OCI-LY1 (cell line): ENCODE measurements at regions not wholly inside any gene's neighbourhood (a gene's known extent, or its start where the extent isn't known, plus 50 kb on each side); places are given as distances from the start of the nearest gene placed in this dataset.

Experiments used
- H2AFZ ChIP-seq: fragments of 200-600 bp; sonication (generic), shearing (Covaris generic); 2 replicates; pipeline ENCODE4 v1.6.0; 2014; ENCODE audit warnings: antibody characterized with exemption, mild to moderate bottlenecking, low read length
- H3F3A ChIP-seq: fragments of 200-600 bp; sonication (generic), shearing (Covaris generic); 2 replicates; pipeline ENCODE4 v1.6.0; 2014; ENCODE audit warnings: mild to moderate bottlenecking, antibody characterized with exemption, low read length, moderate library complexity; ENCODE audit not compliant: insufficient read depth
- H3K27ac ChIP-seq: fragments of 200-600 bp; sonication (generic); 2 replicates; pipeline ENCODE4 v1.5.1; 2014; ENCODE audit warnings: low read length, mixed run types, mild to moderate bottlenecking, low read depth; ENCODE audit not compliant: poor library complexity, severe bottlenecking
- H3K27me3 ChIP-seq: fragments of 200-600 bp; sonication (generic); 2 replicates; pipeline ENCODE4 v1.6.0; 2014; ENCODE audit warnings: antibody characterized with exemption, mild to moderate bottlenecking, low read length, moderate library complexity; ENCODE audit not compliant: insufficient read depth
- H3K36me3 ChIP-seq: fragments of 200-600 bp; sonication (generic); 2 replicates; pipeline ENCODE4 v1.6.1; 2014; ENCODE audit warnings: mild to moderate bottlenecking, antibody characterized with exemption, low read length, moderate library complexity, mixed read lengths; ENCODE audit not compliant: insufficient read depth
- H3K4me1 ChIP-seq: fragments of 200-600 bp; sonication (generic); 2 replicates; pipeline ENCODE4 v1.5.1; 2014; ENCODE audit warnings: mild to moderate bottlenecking, low read length, moderate library complexity; ENCODE audit not compliant: insufficient read depth, severe bottlenecking
- H3K4me2 ChIP-seq: fragments of 200-600 bp; sonication (generic), shearing (Covaris generic); 2 replicates; pipeline ENCODE4 v1.6.1; 2014; ENCODE audit warnings: low read length
- H3K4me3 ChIP-seq: fragments of 200-600 bp; sonication (generic); 2 replicates; pipeline ENCODE4 v1.5.1; 2014; ENCODE audit warnings: low read length, low read depth, mild to moderate bottlenecking, mixed read lengths; ENCODE audit not compliant: poor library complexity, severe bottlenecking
- H3K79me2 ChIP-seq: fragments of 200-600 bp; shearing (Covaris generic); 2 replicates; pipeline ENCODE4 v1.6.1; 2016; ENCODE audit warnings: mixed run types, low read length, mixed read lengths; ENCODE audit not compliant: insufficient read depth
- H3K9ac ChIP-seq: fragments of 200-600 bp; sonication (generic), shearing (Covaris generic); 2 replicates; pipeline ENCODE4 v1.6.1; 2014; ENCODE audit warnings: mild to moderate bottlenecking, low read length, mixed read lengths
- H3K9me2 ChIP-seq: fragments of 200-600 bp; sonication (generic), shearing (Covaris generic); 2 replicates; pipeline ENCODE4 v1.6.1; 2014; ENCODE audit warnings: low read depth, mild to moderate bottlenecking, low read length, mixed read lengths
- H3K9me3 ChIP-seq: fragments of 200-600 bp; shearing (Covaris generic); 2 replicates; pipeline ENCODE4 v1.6.1; 2014; ENCODE audit warnings: low read length, mixed read lengths
- H4K20me1 ChIP-seq: fragments of 200-600 bp; sonication (generic), shearing (Covaris generic); 2 replicates; pipeline ENCODE4 v1.6.0; 2016; ENCODE audit warnings: mild to moderate bottlenecking, low read length; ENCODE audit not compliant: insufficient read depth
- CTCF ChIP-seq: fragments of 200-600 bp; sonication (generic), shearing (Covaris generic); IDR thresholded peaks from 2 replicates; pipeline ENCODE4 v1.5.1; 2017; ENCODE audit warnings: mild to moderate bottlenecking, antibody characterized with exemption, low read length, moderate library complexity, mixed read lengths
- EZH2 ChIP-seq: fragments of 200-600 bp; sonication (generic), shearing (Covaris generic); IDR thresholded peaks from 2 replicates; pipeline ENCODE4 v1.8.0; 2017; ENCODE audit warnings: borderline replicate concordance, mixed run types, mild to moderate bottlenecking, antibody characterized with exemption, low read length, moderate library complexity, mixed read lengths

- no peaks in the 10 kb centered on the region for H3K4me1 ChIP-seq
- TF ChIP-seq CTCF = no peak
- no peak for TF ChIP-seq EZH2
- H3K9me2 ChIP-seq = no peaks in the 10 kb centered on the region
- H3K27me3 ChIP-seq = no peaks in the 10 kb centered on the region
- H4K20me1 ChIP-seq = no peaks in the 10 kb centered on the region
- no peak overlapping the region for H3K4me2 ChIP-seq
- H3K4me3 ChIP-seq = no peak overlapping the region
- no peaks in the 10 kb centered on the region for H3K79me2 ChIP-seq
- no peaks in the 10 kb centered on the region for H3K36me3 ChIP-seq
- no peak overlapping the region for H3K27ac ChIP-seq
- no peak overlapping the region for H2AFZ ChIP-seq
- no peak overlapping the region for H3K9ac ChIP-seq
- H3K9me3 ChIP-seq = no peaks in the 10 kb centered on the region
- H3F3A ChIP-seq = no peaks in the 10 kb centered on the region
These were observed 611.4 kb downstream of the KCTD8 start for GRCh38 chr4:43837171-43837570.

- Histone ChIP-seq H3K4me2 (no peak overlapping the region), H3K4me3 (no peak overlapping the region), H3K4me1 (no peaks in the 10 kb centered on the region), H3K9me3 (no peaks in the 10 kb centered on the region), H4K20me1 (no peaks in the 10 kb centered on the region), H3K9me2 (no peaks in the 10 kb centered on the region), H3K27ac (no peak overlapping the region), H3K36me3 (no peaks in the 10 kb centered on the region), H3K79me2 (no peaks in the 10 kb centered on the region), H3F3A (no peaks in the 10 kb centered on the region), H3K27me3 (no peaks in the 10 kb centered on the region), H2AFZ (no peak overlapping the region), H3K9ac (no peak overlapping the region)
- TF ChIP-seq CTCF (no peak), EZH2 (no peak)
These were observed 611.0 kb downstream of the KCTD8 start for GRCh38 chr4:43837604-43838003.

DNA sequence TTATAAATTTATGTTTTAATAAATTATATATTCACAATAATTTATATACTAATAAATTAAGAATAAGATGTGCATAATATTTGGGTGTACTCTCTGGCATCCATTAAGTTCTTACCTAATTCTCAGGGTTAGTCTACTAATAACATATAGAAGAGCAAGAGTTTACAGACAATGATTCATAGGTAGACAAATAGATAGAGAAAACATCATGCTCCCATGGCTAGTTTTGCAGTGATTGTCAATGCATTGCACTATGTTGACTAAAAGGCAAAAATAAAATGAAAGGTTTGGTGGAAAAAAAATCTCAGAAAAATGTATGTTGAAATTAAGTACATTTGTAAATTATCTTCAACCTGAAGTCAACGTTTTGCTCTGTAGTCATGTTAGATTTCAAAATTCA is 606.0 kb downstream of the KCTD8 start:
- Histone ChIP-seq H4K20me1 (no peaks in the 10 kb centered on the region), H3K4me2 (no peak overlapping the region), H3K4me1 (no peaks in the 10 kb centered on the region), H3K27ac (no peak overlapping the region), H3K9ac (no peak overlapping the region), H3K36me3 (no peaks in the 10 kb centered on the region), H3K79me2 (no peaks in the 10 kb centered on the region), H3K9me3 (no peaks in the 10 kb centered on the region), H2AFZ (no peak overlapping the region), H3K9me2 (no peaks in the 10 kb centered on the region), H3K4me3 (no peak overlapping the region), H3K27me3 (no peaks in the 10 kb centered on the region), H3F3A (no peaks in the 10 kb centered on the region)
- TF ChIP-seq EZH2 = no peak
- no peak for TF ChIP-seq CTCF
